Endothelial cell of umbilical vein (primary cell): ENCODE measurements at regions not wholly inside any gene's neighbourhood (a gene's known extent, or its start where the extent isn't known, plus 50 kb on each side); places are given as distances from the start of the nearest gene placed in this dataset.

ENCODE experiments used
- MYC ChIP-seq: IDR thresholded peaks from one replicate; pipeline ENCODE4 v1.6.1; 2011; ENCODE audit warnings: mild to moderate bottlenecking, low read depth, low read length
- TF ChIP-seq, protein P1 (sequence below), 2 donors: IDR thresholded peaks; 1 replicate in 1 of 2; 2 replicates in 1 of 2; pipeline ENCODE4 v1.5.1; 2011; ENCODE audit warnings: low read length in 2 of 2, mild to moderate bottlenecking in 2 of 2, moderate library complexity in 2 of 2, control low read depth in 1 of 2, inconsistent platforms in 1 of 2, low read depth in 1 of 2; ENCODE audit not compliant: insufficient read depth in 1 of 2; ENCODE audit errors: extremely low read depth in 1 of 2

DNA sequence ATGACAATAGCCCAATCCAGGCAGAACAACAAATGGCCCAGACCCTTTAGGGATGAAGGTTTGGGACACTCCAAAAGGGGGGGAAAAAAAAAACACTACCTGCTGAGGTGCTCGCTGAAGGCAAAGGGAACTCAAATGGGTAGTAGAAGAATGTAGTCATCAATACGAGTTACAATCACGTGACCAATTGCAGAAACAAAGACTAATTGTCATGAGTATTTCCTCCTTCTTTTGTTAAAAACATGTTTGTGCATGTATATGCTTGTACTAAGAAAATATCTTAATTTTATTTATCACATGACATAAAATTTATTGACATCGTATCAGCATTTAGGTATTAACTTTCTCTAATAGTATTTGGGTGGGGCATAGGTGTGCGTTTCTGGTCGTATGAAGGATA lies 743.5 kb downstream of the DNAH5 start:
- TF ChIP-seq, protein P1, sequence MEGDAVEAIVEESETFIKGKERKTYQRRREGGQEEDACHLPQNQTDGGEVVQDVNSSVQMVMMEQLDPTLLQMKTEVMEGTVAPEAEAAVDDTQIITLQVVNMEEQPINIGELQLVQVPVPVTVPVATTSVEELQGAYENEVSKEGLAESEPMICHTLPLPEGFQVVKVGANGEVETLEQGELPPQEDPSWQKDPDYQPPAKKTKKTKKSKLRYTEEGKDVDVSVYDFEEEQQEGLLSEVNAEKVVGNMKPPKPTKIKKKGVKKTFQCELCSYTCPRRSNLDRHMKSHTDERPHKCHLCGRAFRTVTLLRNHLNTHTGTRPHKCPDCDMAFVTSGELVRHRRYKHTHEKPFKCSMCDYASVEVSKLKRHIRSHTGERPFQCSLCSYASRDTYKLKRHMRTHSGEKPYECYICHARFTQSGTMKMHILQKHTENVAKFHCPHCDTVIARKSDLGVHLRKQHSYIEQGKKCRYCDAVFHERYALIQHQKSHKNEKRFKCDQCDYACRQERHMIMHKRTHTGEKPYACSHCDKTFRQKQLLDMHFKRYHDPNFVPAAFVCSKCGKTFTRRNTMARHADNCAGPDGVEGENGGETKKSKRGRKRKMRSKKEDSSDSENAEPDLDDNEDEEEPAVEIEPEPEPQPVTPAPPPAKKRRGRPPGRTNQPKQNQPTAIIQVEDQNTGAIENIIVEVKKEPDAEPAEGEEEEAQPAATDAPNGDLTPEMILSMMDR (IDR thresholded peaks at IDR 0.05; ENCODE audit: extremely low read depth in 1 of 2, insufficient read depth in 1 of 2, low read depth in 1 of 2, low read length in 2 of 2): no peak
- no peak for TF ChIP-seq MYC
